Adrenal gland (tissue), 5 donors: ENCODE measurements at regions not wholly inside any gene's neighbourhood (a gene's known extent, or its start where the extent isn't known, plus 50 kb on each side); places are given as distances from the start of the nearest gene placed in this dataset.
"Not testable (repeated sequence)": the region's sequence is repeated elsewhere in the genome, so short reads cannot be mapped to it uniquely, and the experiment has no call there.

Experiments
- POLR2A ChIP-seq, 2 donors: fragments of 450-650 bp; IDR thresholded peaks; one replicate each; pipeline ENCODE4 v1.6.1; 2017; ENCODE audit warnings: antibody characterized with exemption in 2 of 2, mild to moderate bottlenecking in 2 of 2, moderate library complexity in 1 of 2
- TF ChIP-seq, protein P1 (sequence below), 6 experiments: fragments of 450-650 bp in 4 of 6; fragments of 200-600 bp in 2 of 6; sonication (generic) in 1 of 6; IDR thresholded peaks; 1 replicate in 5 of 6; 2 replicates in 1 of 6; pipeline versions ENCODE4 v1.5.1 to v1.8.0; 2016 to 2021; ENCODE audit warnings: antibody characterized with exemption in 6 of 6, mild to moderate bottlenecking in 2 of 6, moderate library complexity in 1 of 6
- donor health status: DM: no; HTN: no; CAD: no.

- TF ChIP-seq, protein P1, sequence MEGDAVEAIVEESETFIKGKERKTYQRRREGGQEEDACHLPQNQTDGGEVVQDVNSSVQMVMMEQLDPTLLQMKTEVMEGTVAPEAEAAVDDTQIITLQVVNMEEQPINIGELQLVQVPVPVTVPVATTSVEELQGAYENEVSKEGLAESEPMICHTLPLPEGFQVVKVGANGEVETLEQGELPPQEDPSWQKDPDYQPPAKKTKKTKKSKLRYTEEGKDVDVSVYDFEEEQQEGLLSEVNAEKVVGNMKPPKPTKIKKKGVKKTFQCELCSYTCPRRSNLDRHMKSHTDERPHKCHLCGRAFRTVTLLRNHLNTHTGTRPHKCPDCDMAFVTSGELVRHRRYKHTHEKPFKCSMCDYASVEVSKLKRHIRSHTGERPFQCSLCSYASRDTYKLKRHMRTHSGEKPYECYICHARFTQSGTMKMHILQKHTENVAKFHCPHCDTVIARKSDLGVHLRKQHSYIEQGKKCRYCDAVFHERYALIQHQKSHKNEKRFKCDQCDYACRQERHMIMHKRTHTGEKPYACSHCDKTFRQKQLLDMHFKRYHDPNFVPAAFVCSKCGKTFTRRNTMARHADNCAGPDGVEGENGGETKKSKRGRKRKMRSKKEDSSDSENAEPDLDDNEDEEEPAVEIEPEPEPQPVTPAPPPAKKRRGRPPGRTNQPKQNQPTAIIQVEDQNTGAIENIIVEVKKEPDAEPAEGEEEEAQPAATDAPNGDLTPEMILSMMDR (IDR thresholded peaks at IDR 0.05) = not testable (repeated sequence)
- TF ChIP-seq POLR2A (IDR thresholded peaks at IDR 0.05) = not testable (repeated sequence)
Observed at GRCh38 chr9:18305167-18305806, 168.7 kb upstream of the ADAMTSL1 start.
